PC-9 (cell line): ENCODE measurements at regions not wholly inside any gene's neighbourhood (a gene's known extent, or its start where the extent isn't known, plus 50 kb on each side); places are given as distances from the start of the nearest gene placed in this dataset.

ENCODE experiments used
- BruUV-seq: library from RNA; stranded (reverse); fragments of 400-500 nt; replicated peaks from 2 replicates; lab custom pipeline; 2021; lab: Mats Ljungman, UMichigan
- CTCF ChIA-PET: fragments of 300-600 bp; sonication (Branson Sonifier 250); formaldehyde crosslinking; loops from one replicate; lab custom pipeline; 2022; ENCODE audit warnings: antibody characterized with exemption; lab: Charles Lee
- POLR2A ChIA-PET: fragments of 300-600 bp; sonication (Branson Sonifier 250); formaldehyde crosslinking; loops from one replicate; lab custom pipeline; 2022; ENCODE audit warnings: antibody characterized with exemption; ENCODE audit not compliant: unreplicated experiment; lab: Charles Lee
- DNase-seq, 2 experiments: peaks; one replicate each; pipeline versions ENCODE4 v3.0.0 to v3.0.0-alpha.2; 2015 to 2022; ENCODE audit warnings: mixed read lengths in 1 of 2
- H2AFZ ChIP-seq: fragments of 200-600 bp; sonication (generic); 2 replicates; pipeline ENCODE4 v1.8.1; 2017; ENCODE audit warnings: antibody characterized with exemption
- H3F3A ChIP-seq: fragments of 200-600 bp; sonication (generic); 2 replicates; pipeline ENCODE4 v1.8.1; 2017; ENCODE audit warnings: antibody characterized with exemption, mild to moderate bottlenecking, low read depth; ENCODE audit not compliant: insufficient read depth
- H3K27ac ChIP-seq: fragments of 200-600 bp; sonication (generic); 2 replicates; pipeline ENCODE4 v1.6.1; 2016; ENCODE audit warnings: mixed run types
- H3K27me3 ChIP-seq: fragments of 200-600 bp; sonication (generic); 2 replicates; pipeline ENCODE4 v1.6.1; 2016; ENCODE audit warnings: low read depth, mixed run types; ENCODE audit not compliant: insufficient read depth
- H3K36me3 ChIP-seq: fragments of 200-600 bp; sonication (generic); 2 replicates; pipeline ENCODE4 v1.6.1; 2016; ENCODE audit warnings: low read depth, mixed run types
- H3K4me1 ChIP-seq: fragments of 200-600 bp; sonication (generic); replicated peaks from 2 replicates; pipeline ENCODE4 v1.6.1; 2016; ENCODE audit warnings: mixed run types; ENCODE audit not compliant: insufficient read depth
- H3K4me2 ChIP-seq: fragments of 200-600 bp; sonication (generic); 2 replicates; pipeline ENCODE4 v1.6.1; 2017; ENCODE audit warnings: mixed run types
- H3K4me3 ChIP-seq: fragments of 200-600 bp; sonication (generic); 2 replicates; pipeline ENCODE4 v1.6.1; 2016; ENCODE audit warnings: mixed run types
- H3K79me2 ChIP-seq: fragments of 200-600 bp; sonication (generic); 2 replicates; pipeline ENCODE4 v1.6.1; 2017; ENCODE audit warnings: low read depth, mixed run types
- H3K9me2 ChIP-seq: fragments of 200-600 bp; sonication (generic); 2 replicates; pipeline ENCODE4 v1.8.1; 2017; ENCODE audit warnings: mild to moderate bottlenecking; ENCODE audit not compliant: insufficient read depth
- H3K9me3 ChIP-seq: fragments of 200-600 bp; sonication (generic); 2 replicates; pipeline ENCODE4 v1.8.1; 2016; ENCODE audit warnings: low read depth; ENCODE audit not compliant: insufficient read depth
- H4K20me1 ChIP-seq: fragments of 200-600 bp; sonication (generic); 2 replicates; pipeline ENCODE4 v1.8.1; 2017; ENCODE audit not compliant: insufficient read depth
- CTCF ChIP-seq: fragments of 200-600 bp; sonication (generic); conservative IDR thresholded peaks from 2 replicates; pipeline ENCODE4 v1.6.1; 2017; ENCODE audit warnings: mixed run types, antibody characterized with exemption, mild to moderate bottlenecking, moderate library complexity
- EZH2 ChIP-seq: fragments of 200-600 bp; sonication (generic); IDR thresholded peaks from 2 replicates; pipeline ENCODE4 v1.8.0; 2017; ENCODE audit warnings: antibody characterized with exemption, low read depth
- intact Hi-C: fragments of 100-400 bp; cut with micrococcal nuclease; formaldehyde crosslinking; loops from one replicate; pipeline ENCODE4 v1.10.0; 2022; ENCODE audit not compliant: unreplicated experiment

GRCh38 chr5:68454172-68454571 lies 238.6 kb downstream of the PIK3R1 start:
- no peak overlapping the region for H3K27ac ChIP-seq
- no peak for DNase-seq
- ChIA-PET POLR2A (no interaction called here), CTCF (no interaction called here)
- H4K20me1 ChIP-seq: no peaks in the 10 kb centered on the region
- intact Hi-C loops: loop anchor here (10.0 kb wide), 1 partner anchor 231 kb away; no protein-coding TSS in a partner anchor
- no peaks in the 10 kb centered on the region for H3K27me3 ChIP-seq
- no peak overlapping the region for H2AFZ ChIP-seq
- no peaks in the 10 kb centered on the region for H3K79me2 ChIP-seq
- peaks cover 76% of the 10 kb centered on the region for H3K4me1 ChIP-seq
- no peaks in the 10 kb centered on the region; the same call in none of the 2 replicates for H3K9me3 ChIP-seq
- no peak for TF ChIP-seq EZH2
- TF ChIP-seq CTCF: no peak
- H3K9me2 ChIP-seq: no peaks in the 10 kb centered on the region
- no peak overlapping the region for H3K4me2 ChIP-seq
- no peak overlapping the region for H3K4me3 ChIP-seq
- no TSS peak for BruUV-seq
- H3K36me3 ChIP-seq: no peaks in the 10 kb centered on the region
- H3F3A ChIP-seq: peaks cover 33% of the 10 kb centered on the region

GRCh38 chr5:68454766-68455165 lies 239.2 kb downstream of the PIK3R1 start:
- Histone ChIP-seq H3K4me2 (no peak overlapping the region), H3K9me3 (no peaks in the 10 kb centered on the region; the same call in none of the 2 replicates), H3K27me3 (no peaks in the 10 kb centered on the region), H3F3A (peaks cover 29% of the 10 kb centered on the region), H4K20me1 (no peaks in the 10 kb centered on the region), H3K36me3 (no peaks in the 10 kb centered on the region), H3K4me3 (no peak overlapping the region), H3K4me1 (peaks cover 70% of the 10 kb centered on the region), H3K9me2 (no peaks in the 10 kb centered on the region), H2AFZ (no peak overlapping the region), H3K27ac (no peak overlapping the region), H3K79me2 (no peaks in the 10 kb centered on the region)
- no peak for TF ChIP-seq CTCF
- no peak for TF ChIP-seq EZH2
- ChIA-PET POLR2A (no interaction called here), CTCF (no interaction called here)
- intact Hi-C loops: loop anchor here (5.0 to 10.0 kb wide), 2 partner anchors 57 to 230 kb away; no protein-coding TSS in a partner anchor
- no TSS peak for BruUV-seq
- no peak for DNase-seq

DNA sequence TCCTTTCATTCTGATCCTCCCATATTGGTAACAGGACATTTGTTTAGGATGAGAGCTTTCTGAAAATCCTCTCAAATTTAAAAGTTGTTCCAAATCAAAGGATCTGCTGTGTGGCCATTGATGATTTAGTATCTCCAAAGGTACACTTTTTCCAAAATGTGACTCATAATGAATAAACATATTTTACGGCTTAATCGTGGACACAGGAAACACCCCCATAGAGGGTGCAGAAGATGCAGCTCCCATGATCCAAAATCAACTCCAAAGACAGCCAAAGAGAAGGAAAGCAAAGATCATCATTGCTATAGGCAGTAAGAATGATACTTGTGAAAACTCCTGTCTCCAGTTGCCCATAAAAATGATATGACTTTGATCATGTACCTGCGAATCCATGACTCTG lies 239.7 kb downstream of the PIK3R1 start:
- DNase-seq: no peak
- POLR2A ChIA-PET: no interaction called here
- no peaks in the 10 kb centered on the region for H3K27me3 ChIP-seq
- H3K4me3 ChIP-seq: no peak overlapping the region
- H2AFZ ChIP-seq: no peak overlapping the region
- no peaks in the 10 kb centered on the region for H3K79me2 ChIP-seq
- no peaks in the 10 kb centered on the region for H3K9me2 ChIP-seq
- H3K4me1 ChIP-seq: peaks cover 66% of the 10 kb centered on the region
- H3F3A ChIP-seq: peaks cover 26% of the 10 kb centered on the region; the same call in 1 of the 2 replicates
- CTCF ChIA-PET: no interaction called here
- H3K9me3 ChIP-seq: no peaks in the 10 kb centered on the region; the same call in none of the 2 replicates
- BruUV-seq: no TSS peak
- no peak overlapping the region for H3K4me2 ChIP-seq
- no peak overlapping the region for H3K27ac ChIP-seq
- intact Hi-C loops: loop anchor here (5.0 to 10.0 kb wide), 2 partner anchors 58 to 230 kb away; no protein-coding TSS in a partner anchor
- TF ChIP-seq CTCF: no peak
- TF ChIP-seq EZH2: no peak
- H4K20me1 ChIP-seq: no peaks in the 10 kb centered on the region
- H3K36me3 ChIP-seq: no peaks in the 10 kb centered on the region
